B cell (primary cell): ENCODE measurements at regions not wholly inside any gene's neighbourhood (a gene's known extent, or its start where the extent isn't known, plus 50 kb on each side); places are given as distances from the start of the nearest gene placed in this dataset.
A peak's percentile ranks its signal among the peaks of the same experiment; 100 is the strongest.

ENCODE experiments used
- CTCF ChIP-seq: fragments of 200-600 bp; IDR thresholded peaks from one replicate; pipeline ENCODE4 v1.8.0; 2022; ENCODE audit warnings: antibody characterized with exemption, mild to moderate bottlenecking
- EZH2 ChIP-seq: IDR thresholded peaks from 2 replicates; pipeline ENCODE4 v1.6.1; 2012; ENCODE audit warnings: borderline replicate concordance, low read depth, mild to moderate bottlenecking, moderate library complexity, low read length; ENCODE audit not compliant: insufficient read depth, poor library complexity, severe bottlenecking

- TF ChIP-seq CTCF (peak; percentile 42), EZH2 (no peak)
Observed at GRCh38 chr9:4923580-4924544, 61.2 kb upstream of the JAK2 start.
